Endodermal cell (in vitro differentiated cells): ENCODE measurements at regions not wholly inside any gene's neighbourhood (a gene's known extent, or its start where the extent isn't known, plus 50 kb on each side); places are given as distances from the start of the nearest gene placed in this dataset.

Source experiments
- DNase-seq: peaks from one replicate; pipeline ENCODE4 v3.0.0-alpha.2; 2017
- H3K27ac ChIP-seq: 2 replicates; pipeline ENCODE4 v1.5.1; 2013; ENCODE audit warnings: mild to moderate bottlenecking, low read depth, low read length, moderate library complexity
- H3K27me3 ChIP-seq: 2 replicates; pipeline ENCODE4 v1.6.1; 2013; ENCODE audit warnings: mild to moderate bottlenecking, low read length, moderate library complexity; ENCODE audit not compliant: insufficient read depth, control insufficient read depth, poor library complexity, severe bottlenecking
- H3K36me3 ChIP-seq: 2 replicates; pipeline ENCODE4 v1.7.0; 2013; ENCODE audit warnings: mild to moderate bottlenecking, low read length, moderate library complexity; ENCODE audit not compliant: control insufficient read depth, insufficient read depth
- H3K4me1 ChIP-seq: one replicate; pipeline ENCODE4 v1.7.0; 2013; ENCODE audit warnings: low read length; ENCODE audit not compliant: control insufficient read depth, insufficient read depth
- H3K4me3 ChIP-seq: 2 replicates; pipeline ENCODE4 v1.5.1; 2013; ENCODE audit warnings: mild to moderate bottlenecking, low read length, moderate library complexity
- H3K9ac ChIP-seq: 2 replicates; pipeline ENCODE4 v1.6.1; 2013; ENCODE audit warnings: mild to moderate bottlenecking, low read length, moderate library complexity; ENCODE audit not compliant: poor library complexity, severe bottlenecking; ENCODE audit errors: extremely low read depth
- H3K9me3 ChIP-seq: 2 replicates; pipeline ENCODE4 v1.6.1; 2013; ENCODE audit warnings: mild to moderate bottlenecking, low read length, moderate library complexity; ENCODE audit not compliant: control insufficient read depth
- H3K27ac Mint-ChIP-seq: 2 replicates; pipeline ENCODE4 v1.8.0; 2020; ENCODE audit warnings: mixed read lengths
- H3K27me3 Mint-ChIP-seq: 2 replicates; pipeline ENCODE4 v1.8.0; 2021; ENCODE audit warnings: mild to moderate bottlenecking, mixed read lengths; ENCODE audit not compliant: insufficient read depth
- H3K36me3 Mint-ChIP-seq: 2 replicates; pipeline ENCODE4 v1.8.0; 2020; ENCODE audit warnings: low read depth, mixed read lengths
- H3K4me1 Mint-ChIP-seq: 2 replicates; pipeline ENCODE4 v1.8.0; 2020; ENCODE audit warnings: mixed read lengths
- H3K4me3 Mint-ChIP-seq: 2 replicates; pipeline ENCODE4 v1.8.0; 2020; ENCODE audit warnings: mild to moderate bottlenecking, moderate library complexity, mixed read lengths
- H3K9me3 Mint-ChIP-seq: 2 replicates; pipeline ENCODE4 v1.8.0; 2020; ENCODE audit warnings: mild to moderate bottlenecking, mixed read lengths
- CTCF ChIP-seq: fragments of 200-600 bp; sonication (generic); conservative IDR thresholded peaks from 2 replicates; pipeline ENCODE4 v1.5.0; 2021; ENCODE audit warnings: antibody characterized with exemption, mild to moderate bottlenecking
- WGBS, 2 experiments: methylation state at CpG; one replicate each; pipeline versions ENCODE4 v1.1.5 to v1.1.7; 2013; ENCODE audit warnings: missing lambda C conversion rate in 2 of 2, mixed read lengths in 1 of 2; ENCODE audit not compliant: insufficient coverage in 1 of 2, insufficient read length in 1 of 2; 5-methylcytosine and 5-hydroxymethylcytosine counted together

GRCh38 chr11:92595052-92595451 is 370.4 kb downstream of the FAT3 start:
- WGBS, 2 experiments = 80% methylated on average over 1 of the region's 1 CpG; no CpG with 5 or more reads in 1 of the 2 experiments
- no peak overlapping the region for H3K27ac ChIP-seq
- no peak overlapping the region for H3K9ac ChIP-seq
- Mint-ChIP-seq H3K4me3 (no peak overlapping the region), H3K27ac (no peak overlapping the region), H3K36me3 (no peaks in the 10 kb centered on the region), H3K27me3 (no peaks in the 10 kb centered on the region), H3K4me1 (peaks cover 22% of the 10 kb centered on the region), H3K9me3 (no peaks in the 10 kb centered on the region)
- H3K4me3 ChIP-seq = no peak overlapping the region
- H3K4me1 ChIP-seq = peaks cover 9% of the 10 kb centered on the region
- no peaks in the 10 kb centered on the region for H3K27me3 ChIP-seq
- H3K9me3 ChIP-seq = no peaks in the 10 kb centered on the region
- H3K36me3 ChIP-seq = no peaks in the 10 kb centered on the region
- TF ChIP-seq CTCF = no peak
- DNase-seq = no peak

GRCh38 chr11:92596596-92597317 is 372.1 kb downstream of the FAT3 start:
- no peaks in the 10 kb centered on the region for H3K27me3 ChIP-seq
- H3K9ac ChIP-seq = no peak overlapping the region
- DNase-seq = no peak
- Mint-ChIP-seq H3K36me3 (no peaks in the 10 kb centered on the region), H3K4me3 (no peak overlapping the region), H3K9me3 (no peaks in the 10 kb centered on the region), H3K27ac (no peak overlapping the region), H3K27me3 (no peaks in the 10 kb centered on the region), H3K4me1 (peaks cover 8% of the 10 kb centered on the region)
- peaks cover 3% of the 10 kb centered on the region for H3K4me1 ChIP-seq
- H3K9me3 ChIP-seq = no peaks in the 10 kb centered on the region
- H3K27ac ChIP-seq = no peak overlapping the region
- no peak for TF ChIP-seq CTCF
- no peaks in the 10 kb centered on the region for H3K36me3 ChIP-seq
- 88 to 90% methylated on average over 1 of the region's 1 CpG for WGBS, 2 experiments
- no peak overlapping the region for H3K4me3 ChIP-seq

- Mint-ChIP-seq H3K4me3 (no peak overlapping the region), H3K27ac (no peak overlapping the region), H3K27me3 (peaks cover 13% of the 10 kb centered on the region), H3K36me3 (no peaks in the 10 kb centered on the region), H3K9me3 (no peaks in the 10 kb centered on the region), H3K4me1 (peaks cover 6% of the 10 kb centered on the region)
- Histone ChIP-seq H3K9me3 (no peaks in the 10 kb centered on the region), H3K9ac (no peak overlapping the region), H3K27me3 (peaks cover 9% of the 10 kb centered on the region), H3K4me3 (no peak overlapping the region), H3K4me1 (no peaks in the 10 kb centered on the region), H3K36me3 (no peaks in the 10 kb centered on the region), H3K27ac (no peak overlapping the region)
- TF ChIP-seq CTCF = no peak
- DNase-seq = no peak
- 78 to 95% methylated on average over 3 to 4 of the region's 4 CpGs for WGBS, 2 experiments
Observed at GRCh38 chr11:92601048-92601447, 368.4 kb upstream of the MTNR1B start.
